Loucy (cell line): ENCODE measurements at regions not wholly inside any gene's neighbourhood (a gene's known extent, or its start where the extent isn't known, plus 50 kb on each side); places are given as distances from the start of the nearest gene placed in this dataset.

ENCODE experiments used
- EZH2phosphoT487 ChIP-seq: fragments of 200-600 bp; IDR thresholded peaks from 2 replicates; pipeline ENCODE4 v1.6.1; 2018; ENCODE audit warnings: antibody characterized with exemption, mild to moderate bottlenecking, moderate library complexity, borderline replicate concordance
- TF ChIP-seq, protein P1 (sequence below): fragments of 200-600 bp; sonication (generic); conservative IDR thresholded peaks from 2 replicates; pipeline ENCODE4 v1.5.1; 2014; ENCODE audit warnings: mild to moderate bottlenecking, antibody characterized with exemption, low read length

- TF ChIP-seq, protein P1, sequence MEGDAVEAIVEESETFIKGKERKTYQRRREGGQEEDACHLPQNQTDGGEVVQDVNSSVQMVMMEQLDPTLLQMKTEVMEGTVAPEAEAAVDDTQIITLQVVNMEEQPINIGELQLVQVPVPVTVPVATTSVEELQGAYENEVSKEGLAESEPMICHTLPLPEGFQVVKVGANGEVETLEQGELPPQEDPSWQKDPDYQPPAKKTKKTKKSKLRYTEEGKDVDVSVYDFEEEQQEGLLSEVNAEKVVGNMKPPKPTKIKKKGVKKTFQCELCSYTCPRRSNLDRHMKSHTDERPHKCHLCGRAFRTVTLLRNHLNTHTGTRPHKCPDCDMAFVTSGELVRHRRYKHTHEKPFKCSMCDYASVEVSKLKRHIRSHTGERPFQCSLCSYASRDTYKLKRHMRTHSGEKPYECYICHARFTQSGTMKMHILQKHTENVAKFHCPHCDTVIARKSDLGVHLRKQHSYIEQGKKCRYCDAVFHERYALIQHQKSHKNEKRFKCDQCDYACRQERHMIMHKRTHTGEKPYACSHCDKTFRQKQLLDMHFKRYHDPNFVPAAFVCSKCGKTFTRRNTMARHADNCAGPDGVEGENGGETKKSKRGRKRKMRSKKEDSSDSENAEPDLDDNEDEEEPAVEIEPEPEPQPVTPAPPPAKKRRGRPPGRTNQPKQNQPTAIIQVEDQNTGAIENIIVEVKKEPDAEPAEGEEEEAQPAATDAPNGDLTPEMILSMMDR: no peak
- no peak for TF ChIP-seq EZH2phosphoT487
Observed at GRCh38 chr1:221161571-221162041, 282.4 kb downstream of the HLX start.
